Esophagus muscularis mucosa (tissue), 4 donors: ENCODE measurements at regions not wholly inside any gene's neighbourhood (a gene's known extent, or its start where the extent isn't known, plus 50 kb on each side); places are given as distances from the start of the nearest gene placed in this dataset.

ENCODE experiments used
- EP300 ChIP-seq: sonication (generic); formaldehyde crosslinking; IDR thresholded peaks from one replicate; pipeline ENCODE4 v1.6.1; 2017; ENCODE audit warnings: antibody characterized with exemption
- POLR2A ChIP-seq: fragments of 450-650 bp; IDR thresholded peaks from one replicate; pipeline ENCODE4 v1.6.1; 2017; ENCODE audit warnings: antibody characterized with exemption, moderate library complexity, mild to moderate bottlenecking, low read depth
- POLR2AphosphoS5 ChIP-seq, 2 donors: sonication (generic); formaldehyde crosslinking; IDR thresholded peaks; one replicate each; pipeline ENCODE4 v1.6.1; 2017; ENCODE audit warnings: antibody characterized with exemption in 2 of 2
- TF ChIP-seq, protein P1 (sequence below), 3 experiments: fragments of 200-600 bp in 2 of 3; fragments of 450-650 bp in 1 of 3; sonication (generic) in 2 of 3; IDR thresholded peaks; one replicate each; pipeline ENCODE4 v1.5.1; 2017 to 2019; ENCODE audit warnings: antibody characterized with exemption in 3 of 3, mild to moderate bottlenecking in 2 of 3, moderate library complexity in 1 of 3

- TF ChIP-seq, protein P1, sequence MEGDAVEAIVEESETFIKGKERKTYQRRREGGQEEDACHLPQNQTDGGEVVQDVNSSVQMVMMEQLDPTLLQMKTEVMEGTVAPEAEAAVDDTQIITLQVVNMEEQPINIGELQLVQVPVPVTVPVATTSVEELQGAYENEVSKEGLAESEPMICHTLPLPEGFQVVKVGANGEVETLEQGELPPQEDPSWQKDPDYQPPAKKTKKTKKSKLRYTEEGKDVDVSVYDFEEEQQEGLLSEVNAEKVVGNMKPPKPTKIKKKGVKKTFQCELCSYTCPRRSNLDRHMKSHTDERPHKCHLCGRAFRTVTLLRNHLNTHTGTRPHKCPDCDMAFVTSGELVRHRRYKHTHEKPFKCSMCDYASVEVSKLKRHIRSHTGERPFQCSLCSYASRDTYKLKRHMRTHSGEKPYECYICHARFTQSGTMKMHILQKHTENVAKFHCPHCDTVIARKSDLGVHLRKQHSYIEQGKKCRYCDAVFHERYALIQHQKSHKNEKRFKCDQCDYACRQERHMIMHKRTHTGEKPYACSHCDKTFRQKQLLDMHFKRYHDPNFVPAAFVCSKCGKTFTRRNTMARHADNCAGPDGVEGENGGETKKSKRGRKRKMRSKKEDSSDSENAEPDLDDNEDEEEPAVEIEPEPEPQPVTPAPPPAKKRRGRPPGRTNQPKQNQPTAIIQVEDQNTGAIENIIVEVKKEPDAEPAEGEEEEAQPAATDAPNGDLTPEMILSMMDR (IDR thresholded peaks at IDR 0.05) = no peak
- TF ChIP-seq POLR2A (no peak), POLR2AphosphoS5 (IDR thresholded peaks at IDR 0.05) (no peak), EP300 (no peak)
Measured at GRCh38 chrX:39502486-39502885, 595.3 kb downstream of the BCOR start.
